ENCODE measurements at regions not wholly inside any gene's neighbourhood (a gene's known extent, or its start where the extent isn't known, plus 50 kb on each side); places are given as distances from the start of the nearest gene placed in this dataset.

DNA sequence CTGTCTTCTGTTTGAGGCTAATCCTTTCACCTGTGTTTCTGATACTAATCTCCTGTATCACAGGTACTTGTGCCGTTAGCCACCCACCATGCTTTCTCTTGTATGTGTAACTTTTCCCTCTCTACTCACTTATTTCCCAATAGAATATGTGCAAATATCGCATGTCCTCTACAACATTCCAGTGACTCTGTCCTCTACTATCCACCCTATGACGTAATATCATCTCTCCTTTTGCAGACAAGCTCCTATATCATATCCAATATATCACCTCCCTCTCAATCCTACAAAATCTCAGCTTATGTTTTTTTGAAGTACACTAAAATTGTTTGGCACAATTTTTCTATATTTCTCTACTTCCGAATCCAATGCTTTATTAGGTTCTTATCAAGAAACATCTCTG, 232.6 kb upstream of the LRFN5 start:
- no peaks in the 10 kb centered on the region for H3K4me1 Mint-ChIP-seq
- peaks cover 6% of the 10 kb centered on the region for H3K9me3 Mint-ChIP-seq
- TF ChIP-seq, protein P1, sequence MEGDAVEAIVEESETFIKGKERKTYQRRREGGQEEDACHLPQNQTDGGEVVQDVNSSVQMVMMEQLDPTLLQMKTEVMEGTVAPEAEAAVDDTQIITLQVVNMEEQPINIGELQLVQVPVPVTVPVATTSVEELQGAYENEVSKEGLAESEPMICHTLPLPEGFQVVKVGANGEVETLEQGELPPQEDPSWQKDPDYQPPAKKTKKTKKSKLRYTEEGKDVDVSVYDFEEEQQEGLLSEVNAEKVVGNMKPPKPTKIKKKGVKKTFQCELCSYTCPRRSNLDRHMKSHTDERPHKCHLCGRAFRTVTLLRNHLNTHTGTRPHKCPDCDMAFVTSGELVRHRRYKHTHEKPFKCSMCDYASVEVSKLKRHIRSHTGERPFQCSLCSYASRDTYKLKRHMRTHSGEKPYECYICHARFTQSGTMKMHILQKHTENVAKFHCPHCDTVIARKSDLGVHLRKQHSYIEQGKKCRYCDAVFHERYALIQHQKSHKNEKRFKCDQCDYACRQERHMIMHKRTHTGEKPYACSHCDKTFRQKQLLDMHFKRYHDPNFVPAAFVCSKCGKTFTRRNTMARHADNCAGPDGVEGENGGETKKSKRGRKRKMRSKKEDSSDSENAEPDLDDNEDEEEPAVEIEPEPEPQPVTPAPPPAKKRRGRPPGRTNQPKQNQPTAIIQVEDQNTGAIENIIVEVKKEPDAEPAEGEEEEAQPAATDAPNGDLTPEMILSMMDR (conservative IDR thresholded peaks at IDR 0.05): no peak
- peaks cover 5% of the 10 kb centered on the region for H3K36me3 Mint-ChIP-seq (ENCODE audit: low read depth)
- H3K27ac Mint-ChIP-seq (ENCODE audit: unreplicated experiment): no peak overlapping the region
- DNase-seq (ENCODE audit: low read depth, low spot score): no peak
- no peaks in the 10 kb centered on the region for H3K27me3 Mint-ChIP-seq (ENCODE audit: low read depth)
- H3K4me3 Mint-ChIP-seq: no peak overlapping the region

DNA sequence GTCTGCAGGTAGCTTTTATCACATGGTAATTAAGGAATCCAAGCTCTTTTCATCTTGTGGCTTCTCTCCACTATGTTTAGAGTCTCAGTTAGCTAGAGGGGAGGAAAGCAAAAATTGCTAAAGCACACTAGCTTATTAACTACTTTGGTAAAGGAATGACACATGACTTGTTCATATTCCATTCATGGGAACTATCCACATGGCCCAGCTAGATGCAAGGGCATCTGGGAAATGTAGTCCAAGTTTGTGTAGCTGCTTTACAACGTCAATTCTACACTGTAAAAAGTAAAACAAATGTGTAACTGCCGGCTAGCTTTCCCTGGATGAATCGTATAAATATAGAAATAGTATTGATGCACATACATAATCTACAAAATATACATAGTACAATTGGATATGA, 244.5 kb upstream of the LRFN5 start:
- Mint-ChIP-seq H3K4me3 (no peak overlapping the region), H3K27me3 (ENCODE audit: low read depth) (no peaks in the 10 kb centered on the region), H3K9me3 (peaks cover 4% of the 10 kb centered on the region), H3K36me3 (ENCODE audit: low read depth) (no peaks in the 10 kb centered on the region), H3K4me1 (no peaks in the 10 kb centered on the region), H3K27ac (ENCODE audit: unreplicated experiment) (no peak overlapping the region)
- no peak for DNase-seq (ENCODE audit: low read depth, low spot score)
- TF ChIP-seq, protein P1 (conservative IDR thresholded peaks at IDR 0.05): no peak

DNA sequence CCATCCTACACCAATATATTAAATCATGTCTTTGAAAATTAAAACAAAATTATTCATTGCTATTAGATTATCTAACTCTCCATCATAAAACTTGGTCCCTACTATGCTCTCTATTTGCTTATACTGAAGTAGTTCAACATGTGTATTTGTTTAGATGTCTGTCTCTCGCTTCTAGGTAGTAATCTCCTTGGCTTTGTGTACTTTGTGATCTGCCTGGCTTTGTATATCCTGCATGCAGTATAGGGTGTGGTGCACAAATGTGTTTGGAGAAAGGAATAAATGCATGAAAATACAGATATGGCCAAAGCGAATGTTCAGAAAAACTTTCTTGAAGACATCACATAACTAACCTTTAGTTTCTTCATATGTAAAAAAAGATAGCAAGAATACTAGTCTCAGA, 246.6 kb upstream of the LRFN5 start:
- Mint-ChIP-seq H3K27me3 (ENCODE audit: low read depth) (no peaks in the 10 kb centered on the region), H3K27ac (ENCODE audit: unreplicated experiment) (no peak overlapping the region), H3K4me1 (no peaks in the 10 kb centered on the region), H3K9me3 (peaks cover 4% of the 10 kb centered on the region), H3K36me3 (ENCODE audit: low read depth) (no peaks in the 10 kb centered on the region), H3K4me3 (no peak overlapping the region)
- DNase-seq (ENCODE audit: low read depth, low spot score): no peak
- TF ChIP-seq, protein P1 (conservative IDR thresholded peaks at IDR 0.05): no peak

DNA sequence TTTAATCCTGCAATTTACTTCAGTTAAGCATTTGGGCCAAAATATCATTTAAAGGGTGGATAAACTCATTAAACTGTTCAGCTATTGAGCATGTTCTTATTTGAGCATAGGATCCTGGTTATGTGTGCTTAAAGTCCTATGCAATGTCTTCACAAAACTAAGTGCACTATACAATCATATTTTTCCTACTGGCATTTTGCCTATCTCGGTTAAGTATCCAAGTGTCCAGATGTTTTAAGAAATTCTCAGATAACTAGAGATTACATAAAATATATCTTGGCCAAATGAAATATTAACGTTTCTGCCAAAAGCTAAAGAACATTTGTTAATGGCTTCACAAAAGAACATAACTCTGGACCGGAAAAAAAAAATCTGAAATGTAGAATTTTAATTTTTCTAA, 250.8 kb upstream of the LRFN5 start:
- DNase-seq (ENCODE audit: low read depth, low spot score): no peak
- Mint-ChIP-seq H3K27me3 (ENCODE audit: low read depth) (no peaks in the 10 kb centered on the region), H3K27ac (ENCODE audit: unreplicated experiment) (no peak overlapping the region), H3K4me3 (no peak overlapping the region), H3K4me1 (no peaks in the 10 kb centered on the region), H3K36me3 (ENCODE audit: low read depth) (no peaks in the 10 kb centered on the region), H3K9me3 (peaks cover 2% of the 10 kb centered on the region)
- TF ChIP-seq, protein P1 (conservative IDR thresholded peaks at IDR 0.05): no peak

DNA sequence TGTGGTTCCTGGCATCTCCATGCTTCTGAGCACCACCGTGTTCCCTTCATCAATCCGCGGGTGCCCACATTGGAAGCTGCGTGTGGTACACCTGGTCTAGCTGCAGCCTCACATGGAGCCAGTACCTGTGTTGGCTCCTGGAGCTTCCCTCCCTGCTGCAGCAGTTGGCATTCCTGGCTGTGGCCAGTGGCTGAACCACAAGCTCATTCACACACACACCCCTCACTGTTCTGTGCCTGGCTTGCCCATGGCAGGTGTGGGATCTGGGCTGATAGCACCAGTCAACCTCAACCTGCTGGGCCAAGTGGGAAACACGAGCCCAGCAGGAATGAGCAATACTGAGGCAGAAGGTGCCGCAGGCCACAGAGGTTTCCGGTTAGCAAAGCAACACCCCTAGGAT, 256.2 kb upstream of the LRFN5 start:
- H3K4me3 Mint-ChIP-seq: no peak overlapping the region
- DNase-seq (ENCODE audit: low read depth, low spot score): no peak
- no peaks in the 10 kb centered on the region for H3K4me1 Mint-ChIP-seq
- no peaks in the 10 kb centered on the region for H3K9me3 Mint-ChIP-seq
- TF ChIP-seq, protein P1 (conservative IDR thresholded peaks at IDR 0.05): no peak
- H3K27me3 Mint-ChIP-seq (ENCODE audit: low read depth): no peaks in the 10 kb centered on the region
- no peaks in the 10 kb centered on the region for H3K36me3 Mint-ChIP-seq (ENCODE audit: low read depth)
- no peak overlapping the region for H3K27ac Mint-ChIP-seq (ENCODE audit: unreplicated experiment)

Measured in neural crest cell (in vitro differentiated cells).